ENCODE measurements at regions not wholly inside any gene's neighbourhood (a gene's known extent, or its start where the extent isn't known, plus 50 kb on each side); places are given as distances from the start of the nearest gene placed in this dataset.

DNA sequence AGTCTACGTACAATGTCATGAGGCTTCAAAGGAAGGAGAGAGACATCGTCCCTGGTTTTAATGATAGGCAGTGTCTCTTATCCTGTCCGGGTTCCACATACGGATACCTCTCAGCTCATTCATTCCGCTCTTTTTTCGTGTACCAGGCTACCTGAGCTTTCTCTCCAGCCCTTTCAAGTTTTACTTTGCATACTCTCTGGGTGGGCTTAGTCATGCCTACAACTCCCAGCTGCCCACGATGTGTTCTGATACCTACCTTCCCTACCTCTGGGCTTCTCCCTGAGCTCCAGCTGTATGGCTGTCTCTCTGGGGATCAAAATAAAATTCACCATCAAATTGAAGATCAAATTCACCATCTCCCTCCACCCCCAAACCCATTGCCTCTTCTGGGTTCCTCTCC lies 354.0 kb upstream of the EEF2KMT start:
- no peak overlapping the region for H3K4me3 ChIP-seq (ENCODE audit: low read depth, low read length)
- TF ChIP-seq, protein P1, sequence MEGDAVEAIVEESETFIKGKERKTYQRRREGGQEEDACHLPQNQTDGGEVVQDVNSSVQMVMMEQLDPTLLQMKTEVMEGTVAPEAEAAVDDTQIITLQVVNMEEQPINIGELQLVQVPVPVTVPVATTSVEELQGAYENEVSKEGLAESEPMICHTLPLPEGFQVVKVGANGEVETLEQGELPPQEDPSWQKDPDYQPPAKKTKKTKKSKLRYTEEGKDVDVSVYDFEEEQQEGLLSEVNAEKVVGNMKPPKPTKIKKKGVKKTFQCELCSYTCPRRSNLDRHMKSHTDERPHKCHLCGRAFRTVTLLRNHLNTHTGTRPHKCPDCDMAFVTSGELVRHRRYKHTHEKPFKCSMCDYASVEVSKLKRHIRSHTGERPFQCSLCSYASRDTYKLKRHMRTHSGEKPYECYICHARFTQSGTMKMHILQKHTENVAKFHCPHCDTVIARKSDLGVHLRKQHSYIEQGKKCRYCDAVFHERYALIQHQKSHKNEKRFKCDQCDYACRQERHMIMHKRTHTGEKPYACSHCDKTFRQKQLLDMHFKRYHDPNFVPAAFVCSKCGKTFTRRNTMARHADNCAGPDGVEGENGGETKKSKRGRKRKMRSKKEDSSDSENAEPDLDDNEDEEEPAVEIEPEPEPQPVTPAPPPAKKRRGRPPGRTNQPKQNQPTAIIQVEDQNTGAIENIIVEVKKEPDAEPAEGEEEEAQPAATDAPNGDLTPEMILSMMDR (IDR thresholded peaks at IDR 0.05; ENCODE audit: low read depth, low read length): no peak

- TF ChIP-seq, protein P1 (IDR thresholded peaks at IDR 0.05; ENCODE audit: low read depth, low read length): no peak
- H3K4me3 ChIP-seq (ENCODE audit: low read depth, low read length): no peak overlapping the region
These were observed 353.0 kb upstream of the EEF2KMT start for GRCh38 chr16:5450409-5451104.

DNA sequence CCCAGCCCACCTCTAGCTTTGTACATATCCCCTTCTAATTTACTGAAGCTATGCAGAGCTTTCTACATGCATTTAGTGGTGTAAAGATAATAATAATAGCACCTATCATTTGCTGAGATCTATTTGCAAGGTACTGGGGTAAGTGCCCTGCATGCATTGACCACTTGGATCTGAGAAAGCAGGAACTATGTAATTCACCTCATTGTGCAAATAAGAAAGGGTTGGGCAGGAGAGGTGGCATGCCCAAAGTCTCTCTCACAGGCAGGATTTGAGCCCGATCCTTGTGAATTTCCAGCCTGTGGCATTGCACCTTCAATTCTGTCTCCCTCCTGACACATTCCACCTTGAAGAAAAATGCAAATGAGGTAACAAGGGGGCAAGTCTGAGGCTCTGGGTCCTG lies 352.3 kb upstream of the EEF2KMT start:
- TF ChIP-seq, protein P1 (IDR thresholded peaks at IDR 0.05; ENCODE audit: low read depth, low read length): no peak
- H3K4me3 ChIP-seq (ENCODE audit: low read depth, low read length): no peak overlapping the region

GRCh38 chr16:5448798-5449197 lies 351.2 kb upstream of the EEF2KMT start:
- no peak overlapping the region for H3K4me3 ChIP-seq (ENCODE audit: low read depth, low read length)
- TF ChIP-seq, protein P1 (IDR thresholded peaks at IDR 0.05; ENCODE audit: low read depth, low read length): no peak

DNA sequence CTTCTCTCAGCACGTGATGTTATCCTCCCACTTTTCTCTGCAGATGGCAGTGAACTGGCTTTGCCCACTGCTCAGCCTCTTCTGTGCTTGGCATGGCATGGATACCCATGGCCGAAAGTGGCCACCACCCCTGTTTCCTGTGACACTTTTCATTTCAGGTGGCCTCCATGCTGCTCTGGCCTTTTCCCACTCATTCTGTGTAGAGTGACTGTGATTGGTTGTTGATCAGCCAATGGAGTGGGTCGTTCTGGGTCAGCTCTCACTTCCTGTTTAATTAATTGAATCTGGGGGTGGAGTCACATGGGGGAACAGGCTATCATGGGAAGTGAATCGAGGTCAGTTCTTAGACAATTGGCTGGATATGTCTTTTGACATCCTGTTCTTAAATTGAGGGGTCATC lies 350.1 kb upstream of the EEF2KMT start:
- no peak overlapping the region for H3K4me3 ChIP-seq (ENCODE audit: low read depth, low read length)
- TF ChIP-seq, protein P1 (IDR thresholded peaks at IDR 0.05; ENCODE audit: low read depth, low read length): no peak

GRCh38 chr16:5446623-5447240 lies 349.1 kb upstream of the EEF2KMT start:
- TF ChIP-seq, protein P1 (IDR thresholded peaks at IDR 0.05; ENCODE audit: low read depth, low read length): no peak
- H3K4me3 ChIP-seq (ENCODE audit: low read depth, low read length): no peak overlapping the region

DNA sequence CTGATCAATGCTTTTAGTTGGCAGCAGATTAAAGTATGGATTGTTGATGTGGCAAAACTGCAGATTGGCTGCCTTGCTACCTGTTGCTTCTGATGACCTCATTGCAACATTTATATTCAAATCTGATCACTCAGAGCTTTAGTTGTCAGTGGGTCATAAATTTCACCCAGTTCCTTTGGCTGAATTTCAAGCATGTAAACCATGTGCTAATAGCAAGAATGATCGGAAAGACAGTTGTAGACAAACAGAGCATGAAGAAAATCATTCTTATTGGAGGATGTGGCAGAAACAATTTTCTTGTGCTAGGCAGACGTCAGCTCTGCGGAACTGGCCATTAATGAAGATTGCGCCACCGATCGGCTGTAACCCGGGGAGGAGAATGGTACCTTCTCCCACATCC lies 346.6 kb upstream of the EEF2KMT start:
- H3K4me3 ChIP-seq (ENCODE audit: low read depth, low read length): no peak overlapping the region
- TF ChIP-seq, protein P1 (IDR thresholded peaks at IDR 0.05; ENCODE audit: low read depth, low read length): no peak

All from WI38 (cell line).